Liver (tissue), 8 donors: ENCODE measurements at regions not wholly inside any gene's neighbourhood (a gene's known extent, or its start where the extent isn't known, plus 50 kb on each side); places are given as distances from the start of the nearest gene placed in this dataset.

ENCODE experiments used
- DNase-seq: peaks from one replicate; pipeline ENCODE4 v3.0.0-alpha.2; 2017; ENCODE audit warnings: low spot score
- H3K27ac ChIP-seq, 2 donors: one replicate each; pipeline ENCODE4 v1.7.0; 2013; ENCODE audit warnings: inconsistent platforms in 2 of 2, low read length in 2 of 2, control low read depth in 1 of 2, low read depth in 1 of 2, mild to moderate bottlenecking in 1 of 2
- H3K27me3 ChIP-seq, 4 donors: one replicate each; pipeline versions ENCODE4 v1.6.1 to v1.7.0; 2013; ENCODE audit warnings: low read length in 3 of 4, inconsistent platforms in 1 of 4, mild to moderate bottlenecking in 1 of 4, moderate library complexity in 1 of 4; ENCODE audit not compliant: control insufficient read depth in 4 of 4, insufficient read depth in 4 of 4
- H3K36me3 ChIP-seq, 4 donors: one replicate each; pipeline versions ENCODE4 v1.6.1 to v1.7.0; 2013; ENCODE audit warnings: low read length in 3 of 4, mild to moderate bottlenecking in 3 of 4, low read depth in 1 of 4, moderate library complexity in 1 of 4; ENCODE audit not compliant: control insufficient read depth in 4 of 4, insufficient read depth in 3 of 4
- H3K4me1 ChIP-seq, 4 donors: one replicate each; pipeline versions ENCODE4 v1.6.1 to v1.7.0; 2013; ENCODE audit warnings: low read length in 3 of 4, mild to moderate bottlenecking in 3 of 4, moderate library complexity in 1 of 4; ENCODE audit not compliant: control insufficient read depth in 4 of 4, insufficient read depth in 4 of 4
- H3K4me3 ChIP-seq, 3 donors: one replicate each; pipeline versions ENCODE4 v1.6.1 to v1.7.0; 2013; ENCODE audit warnings: low read length in 3 of 3, control low read depth in 1 of 3, low read depth in 1 of 3, mild to moderate bottlenecking in 1 of 3
- H3K9ac ChIP-seq, 2 donors: one replicate each; pipeline ENCODE4 v1.7.0; 2013; ENCODE audit warnings: low read length in 2 of 2, mild to moderate bottlenecking in 2 of 2, moderate library complexity in 2 of 2, control low read depth in 1 of 2, low read depth in 1 of 2
- H3K9me3 ChIP-seq, 4 donors: one replicate each; pipeline versions ENCODE4 v1.6.1 to v1.7.0; 2013; ENCODE audit warnings: low read length in 3 of 4; ENCODE audit not compliant: control insufficient read depth in 4 of 4
- EGR1 ChIP-seq, 2 donors: IDR thresholded peaks; 2 replicates each; pipeline ENCODE4 v1.6.1; 2016 to 2018; ENCODE audit warnings: antibody characterized with exemption in 2 of 2, low read depth in 2 of 2
- FOXA1 ChIP-seq: IDR thresholded peaks from 2 replicates; pipeline ENCODE4 v1.6.1; 2016; ENCODE audit warnings: antibody characterized with exemption
- FOXA2 ChIP-seq: IDR thresholded peaks from 2 replicates; pipeline ENCODE4 v1.6.1; 2016; ENCODE audit warnings: antibody characterized with exemption
- HNF4A ChIP-seq, 2 donors: conservative IDR thresholded peaks; 2 replicates each; pipeline ENCODE4 v1.6.1; 2016; ENCODE audit warnings: antibody characterized with exemption in 2 of 2, mild to moderate bottlenecking in 2 of 2
- HNF4G ChIP-seq: IDR thresholded peaks from 2 replicates; pipeline ENCODE4 v1.6.1; 2016; ENCODE audit warnings: antibody characterized with exemption
- RAD21 ChIP-seq, 2 donors: IDR thresholded peaks; 2 replicates each; pipeline ENCODE4 v1.6.1; 2016; ENCODE audit warnings: antibody characterized with exemption in 2 of 2, mild to moderate bottlenecking in 2 of 2
- REST ChIP-seq: IDR thresholded peaks from 2 replicates; pipeline ENCODE4 v1.6.1; 2016; ENCODE audit warnings: antibody characterized with exemption, mild to moderate bottlenecking
- RXRA ChIP-seq, 2 donors: IDR thresholded peaks; 2 replicates each; pipeline ENCODE4 v1.6.1; 2017 to 2018; ENCODE audit warnings: antibody characterized with exemption in 2 of 2, mild to moderate bottlenecking in 1 of 2
- SP1 ChIP-seq: IDR thresholded peaks from 2 replicates; pipeline ENCODE4 v1.6.1; 2018; ENCODE audit warnings: antibody characterized with exemption, mild to moderate bottlenecking
- TAF1 ChIP-seq: conservative IDR thresholded peaks from 2 replicates; pipeline ENCODE4 v1.6.1; 2016; ENCODE audit warnings: antibody characterized with exemption, mild to moderate bottlenecking
- YY1 ChIP-seq: IDR thresholded peaks from 2 replicates; pipeline ENCODE4 v1.6.1; 2016; ENCODE audit warnings: antibody characterized with exemption, mild to moderate bottlenecking
- ZBTB33 ChIP-seq: IDR thresholded peaks from 2 replicates; pipeline ENCODE4 v1.6.1; 2016; ENCODE audit warnings: antibody characterized with exemption
- WGBS: extraction: QIAGEN DNeasy Blood & Tissue Kit; methylation state at CpG from one replicate; pipeline ENCODE4 v1.1.7; 2013; 5-methylcytosine and 5-hydroxymethylcytosine counted together
- TF ChIP-seq, protein P1 (sequence below): fragments of 150-350 bp; IDR thresholded peaks from 2 replicates; pipeline ENCODE4 v1.5.1; 2017; ENCODE audit warnings: improper control_type of control experiment, low read depth, low read length; ENCODE audit not compliant: missing input control
- donor health status: healthy.
- donor health status: healthy.
- donor health status: healthy.
- donor health status: healthy.
- donor health status: healthy.

GRCh38 chr18:43830303-43830702 lies 553.0 kb upstream of the SYT4 start (continued):
- TF ChIP-seq REST (no peak), SP1 (no peak), YY1 (no peak), TAF1 (no peak), FOXA2 (no peak)
- TF ChIP-seq, protein P1, sequence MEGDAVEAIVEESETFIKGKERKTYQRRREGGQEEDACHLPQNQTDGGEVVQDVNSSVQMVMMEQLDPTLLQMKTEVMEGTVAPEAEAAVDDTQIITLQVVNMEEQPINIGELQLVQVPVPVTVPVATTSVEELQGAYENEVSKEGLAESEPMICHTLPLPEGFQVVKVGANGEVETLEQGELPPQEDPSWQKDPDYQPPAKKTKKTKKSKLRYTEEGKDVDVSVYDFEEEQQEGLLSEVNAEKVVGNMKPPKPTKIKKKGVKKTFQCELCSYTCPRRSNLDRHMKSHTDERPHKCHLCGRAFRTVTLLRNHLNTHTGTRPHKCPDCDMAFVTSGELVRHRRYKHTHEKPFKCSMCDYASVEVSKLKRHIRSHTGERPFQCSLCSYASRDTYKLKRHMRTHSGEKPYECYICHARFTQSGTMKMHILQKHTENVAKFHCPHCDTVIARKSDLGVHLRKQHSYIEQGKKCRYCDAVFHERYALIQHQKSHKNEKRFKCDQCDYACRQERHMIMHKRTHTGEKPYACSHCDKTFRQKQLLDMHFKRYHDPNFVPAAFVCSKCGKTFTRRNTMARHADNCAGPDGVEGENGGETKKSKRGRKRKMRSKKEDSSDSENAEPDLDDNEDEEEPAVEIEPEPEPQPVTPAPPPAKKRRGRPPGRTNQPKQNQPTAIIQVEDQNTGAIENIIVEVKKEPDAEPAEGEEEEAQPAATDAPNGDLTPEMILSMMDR, result no peak

DNA sequence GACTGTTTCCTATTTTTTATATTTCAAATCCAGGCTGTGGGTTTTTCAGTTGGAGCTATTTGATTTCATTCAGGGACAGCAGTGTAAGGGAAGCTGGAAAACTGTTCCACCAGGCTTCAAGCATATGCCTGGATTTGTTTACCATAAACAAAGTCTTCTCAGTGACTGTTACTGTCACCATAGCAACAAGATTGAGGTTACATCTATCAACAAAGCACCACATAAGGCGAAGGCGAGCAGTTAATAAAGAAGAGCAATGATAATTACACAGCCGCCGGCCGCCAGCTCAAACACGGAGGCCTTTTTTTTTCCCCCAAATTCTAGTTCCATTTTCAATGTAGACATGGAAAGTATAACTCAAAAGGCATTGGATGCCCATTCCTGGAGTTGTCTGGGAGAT lies 553.7 kb upstream of the SYT4 start:
- 79% methylated on average over 6 of the region's 6 CpGs for WGBS
- H3K9me3 ChIP-seq, result no peaks in the 10 kb centered on the region
- H3K27ac ChIP-seq, result no peak overlapping the region
- no peaks in the 10 kb centered on the region for H3K27me3 ChIP-seq
- TF ChIP-seq, protein P1, result no peak
- TF ChIP-seq EGR1 (IDR thresholded peaks at IDR 0.05; ENCODE audit: low read depth in 2 of 2) (no peak), HNF4G (no peak), YY1 (no peak), TAF1 (no peak), SP1 (no peak), FOXA1 (no peak), RXRA (IDR thresholded peaks at IDR 0.05) (no peak), ZBTB33 (no peak), RAD21 (IDR thresholded peaks at IDR 0.05) (no peak), HNF4A (conservative IDR thresholded peaks at IDR 0.05) (no peak)
- H3K36me3 ChIP-seq, result no peaks in the 10 kb centered on the region
- H3K4me1 ChIP-seq, result no peaks in the 10 kb centered on the region
- H3K9ac ChIP-seq, result no peak overlapping the region
- DNase-seq, result no peak
- H3K4me3 ChIP-seq, result no peak overlapping the region
